Peyer's patch (tissue), 4 donors: ENCODE measurements at regions not wholly inside any gene's neighbourhood (a gene's known extent, or its start where the extent isn't known, plus 50 kb on each side); places are given as distances from the start of the nearest gene placed in this dataset.

Source experiments
- DNase-seq, 3 donors: peaks; one replicate each; pipeline ENCODE4 v3.0.0-alpha.2; 2017 to 2019
- H3K27ac ChIP-seq, 4 donors: fragments of 200-600 bp; sonication (generic); one replicate each; pipeline ENCODE4 v1.5.1; 2016 to 2019
- H3K27me3 ChIP-seq, 2 donors: fragments of 200-600 bp; sonication (generic); one replicate each; pipeline ENCODE4 v1.5.1; 2019
- H3K36me3 ChIP-seq, 3 donors: fragments of 200-600 bp; sonication (generic); one replicate each; pipeline ENCODE4 v1.5.1; 2016 to 2019
- H3K4me1 ChIP-seq, 4 donors: fragments of 200-600 bp; sonication (generic); one replicate each; pipeline ENCODE4 v1.5.1; 2016 to 2019
- H3K4me3 ChIP-seq, 4 donors: fragments of 200-600 bp; sonication (generic); 1 replicate in 3 of 4; 2 replicates in 1 of 4; pipeline ENCODE4 v1.5.1; 2016 to 2019; ENCODE audit warnings: mild to moderate bottlenecking in 1 of 4
- H3K9me3 ChIP-seq, 4 donors: fragments of 200-600 bp; sonication (generic); one replicate each; pipeline ENCODE4 v1.5.1; 2016 to 2019; ENCODE audit warnings: mild to moderate bottlenecking in 1 of 4
- CTCF ChIP-seq, 6 experiments: fragments of 450-650 bp in 4 of 6; fragments of 200-600 bp in 2 of 6; sonication (generic) in 1 of 6; IDR thresholded peaks; one replicate each; pipeline ENCODE4 v1.5.1; 2017 to 2019; ENCODE audit warnings: antibody characterized with exemption in 6 of 6, mild to moderate bottlenecking in 3 of 6, moderate library complexity in 1 of 6
- POLR2A ChIP-seq, 2 donors: fragments of 450-650 bp; IDR thresholded peaks; one replicate each; pipeline ENCODE4 v1.5.1; 2017; ENCODE audit warnings: antibody characterized with exemption in 2 of 2, mild to moderate bottlenecking in 2 of 2, moderate library complexity in 2 of 2

- H3K4me3 ChIP-seq: no peak overlapping the region
- no peaks in the 10 kb centered on the region for H3K4me1 ChIP-seq
- no peaks in the 10 kb centered on the region for H3K36me3 ChIP-seq
- no peaks in the 10 kb centered on the region for H3K9me3 ChIP-seq
- no peak overlapping the region for H3K27ac ChIP-seq
- H3K27me3 ChIP-seq: no peaks in the 10 kb centered on the region
- no peak for DNase-seq
- no peak for TF ChIP-seq POLR2A (IDR thresholded peaks at IDR 0.05)
- TF ChIP-seq CTCF (IDR thresholded peaks at IDR 0.05): no peak
These were observed 172.1 kb downstream of the ADAMTS15 start for GRCh38 chr11:130620548-130620947.

- no peak overlapping the region for H3K4me3 ChIP-seq
- no peak overlapping the region for H3K27ac ChIP-seq
- H3K9me3 ChIP-seq: no peaks in the 10 kb centered on the region
- no peaks in the 10 kb centered on the region for H3K4me1 ChIP-seq
- H3K36me3 ChIP-seq: no peaks in the 10 kb centered on the region
- DNase-seq: no peak
- TF ChIP-seq POLR2A (IDR thresholded peaks at IDR 0.05) (no peak), CTCF (IDR thresholded peaks at IDR 0.05) (no peak)
- H3K27me3 ChIP-seq: no peaks in the 10 kb centered on the region
These were observed 173.7 kb downstream of the ADAMTS15 start for GRCh38 chr11:130622141-130622542.

GRCh38 chr11:130623670-130624668 lies 175.5 kb downstream of the ADAMTS15 start:
- no peak for TF ChIP-seq POLR2A (IDR thresholded peaks at IDR 0.05)
- peak in 2 of 6 experiments; percentile 13 to 16 for TF ChIP-seq CTCF (IDR thresholded peaks at IDR 0.05)
- H3K4me1 ChIP-seq: no peaks in the 10 kb centered on the region
- peak overlapping the region in 2 of 4 donors; percentile 22 to 26 for H3K27ac ChIP-seq
- H3K27me3 ChIP-seq: no peaks in the 10 kb centered on the region
- no peaks in the 10 kb centered on the region for H3K9me3 ChIP-seq
- no peak overlapping the region for H3K4me3 ChIP-seq
- DNase-seq: no peak
- H3K36me3 ChIP-seq: no peaks in the 10 kb centered on the region

DNA sequence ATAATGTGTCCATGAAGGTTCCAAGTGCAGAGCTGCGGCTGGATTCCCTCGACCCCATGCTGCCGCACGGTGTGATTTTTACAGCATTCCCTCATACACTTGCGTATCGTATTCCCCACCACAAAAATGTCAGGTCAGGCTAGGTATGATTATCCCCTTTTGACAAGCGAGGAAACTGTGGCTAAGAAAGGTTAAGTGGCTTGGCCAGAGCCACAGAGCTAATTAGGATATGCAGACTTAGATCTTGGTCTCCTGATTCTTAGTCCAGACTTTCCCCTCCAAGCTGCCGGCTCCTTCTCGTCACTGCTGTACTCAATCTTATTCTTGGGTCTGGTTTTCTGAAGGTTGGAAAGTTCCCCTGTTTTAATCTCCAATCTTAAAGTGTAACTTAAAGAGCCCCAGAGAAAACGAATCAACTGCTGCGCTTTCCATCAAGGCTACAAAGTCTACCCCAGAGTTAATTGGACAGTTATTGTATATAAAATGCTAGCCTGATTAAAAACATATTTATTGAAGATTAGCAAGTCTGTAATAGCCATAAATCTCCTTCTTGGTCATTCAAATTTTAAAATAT lies 176.6 kb downstream of the ADAMTS15 start:
- TF ChIP-seq POLR2A (IDR thresholded peaks at IDR 0.05) (no peak), CTCF (IDR thresholded peaks at IDR 0.05) (no peak)
- H3K36me3 ChIP-seq: no peaks in the 10 kb centered on the region

DNA sequence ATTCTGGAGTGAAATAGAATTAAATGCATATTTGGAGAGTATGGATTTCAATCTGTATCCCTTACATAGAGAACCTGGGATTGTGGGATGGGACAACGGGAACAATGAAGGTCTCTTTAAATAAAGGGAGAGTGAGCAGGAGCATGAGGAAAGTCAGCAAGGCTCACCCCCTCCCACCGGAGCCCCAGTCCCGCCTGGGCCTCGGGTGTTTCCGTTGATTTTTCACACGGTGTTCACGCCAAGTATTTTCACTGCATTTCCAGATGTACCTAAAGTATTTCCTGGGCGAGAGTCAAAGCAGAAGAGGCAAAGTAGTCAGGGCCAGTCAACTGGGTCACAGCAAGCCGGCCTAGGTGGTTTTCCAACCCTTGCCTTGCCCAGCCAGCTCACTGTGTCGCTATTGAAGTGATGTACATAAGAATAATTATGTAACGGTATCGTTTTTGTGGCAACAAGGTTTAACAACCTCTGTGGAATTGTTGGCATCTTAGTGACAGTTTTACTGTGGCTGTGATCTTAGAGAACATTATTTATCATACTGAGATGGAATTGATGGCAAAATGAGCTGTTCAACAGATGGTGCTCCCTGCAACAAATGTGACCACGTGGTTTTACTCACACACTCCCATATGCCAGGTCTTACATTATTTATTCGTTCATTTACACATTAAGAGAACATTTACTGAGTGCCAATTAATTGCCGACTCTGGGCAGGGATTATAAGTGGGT lies 177.3 kb downstream of the ADAMTS15 start:
- Histone ChIP-seq H3K36me3 (no peaks in the 10 kb centered on the region), H3K4me1 (no peaks in the 10 kb centered on the region), H3K27me3 (no peaks in the 10 kb centered on the region), H3K4me3 (no peak overlapping the region), H3K27ac (no peak overlapping the region), H3K9me3 (no peaks in the 10 kb centered on the region)
- DNase-seq: no peak
- TF ChIP-seq CTCF (IDR thresholded peaks at IDR 0.05): no peak
- no peak for TF ChIP-seq POLR2A (IDR thresholded peaks at IDR 0.05)

More for the DNA sequence above, 176.6 kb downstream of the ADAMTS15 start:
- H3K4me1 ChIP-seq: no peaks in the 10 kb centered on the region
- no peaks in the 10 kb centered on the region for H3K9me3 ChIP-seq
- H3K27me3 ChIP-seq: no peaks in the 10 kb centered on the region
- no peak for DNase-seq
- no peak overlapping the region for H3K4me3 ChIP-seq
- H3K27ac ChIP-seq: no peak overlapping the region
